ENCODE measurements at regions not wholly inside any gene's neighbourhood (a gene's known extent, or its start where the extent isn't known, plus 50 kb on each side); places are given as distances from the start of the nearest gene placed in this dataset.

DNA sequence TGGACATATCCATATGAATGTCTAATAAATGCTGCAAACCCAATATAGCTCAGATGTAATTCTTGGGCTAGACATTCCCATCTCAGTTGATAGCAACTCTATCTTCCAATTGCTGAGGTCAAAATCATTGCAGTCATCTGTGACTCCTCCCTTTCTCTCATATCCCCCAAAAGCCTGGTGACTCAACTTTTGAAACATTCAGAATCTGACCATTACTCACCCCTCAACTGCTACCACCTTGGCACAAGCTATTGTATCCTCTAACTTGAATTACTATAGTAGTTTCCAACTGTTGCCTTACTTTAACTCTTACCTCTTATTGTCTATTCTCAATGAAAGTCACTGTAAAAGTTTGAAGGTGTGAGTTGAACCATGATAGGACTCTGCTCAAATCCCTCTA is 600.1 kb upstream of the RGMB start:
- intact Hi-C loops (cut with micrococcal nuclease): no loop called here
- H3K79me2 ChIP-seq (ENCODE audit: insufficient read depth, low read length): no peaks in the 10 kb centered on the region
- TF ChIP-seq, protein P1, sequence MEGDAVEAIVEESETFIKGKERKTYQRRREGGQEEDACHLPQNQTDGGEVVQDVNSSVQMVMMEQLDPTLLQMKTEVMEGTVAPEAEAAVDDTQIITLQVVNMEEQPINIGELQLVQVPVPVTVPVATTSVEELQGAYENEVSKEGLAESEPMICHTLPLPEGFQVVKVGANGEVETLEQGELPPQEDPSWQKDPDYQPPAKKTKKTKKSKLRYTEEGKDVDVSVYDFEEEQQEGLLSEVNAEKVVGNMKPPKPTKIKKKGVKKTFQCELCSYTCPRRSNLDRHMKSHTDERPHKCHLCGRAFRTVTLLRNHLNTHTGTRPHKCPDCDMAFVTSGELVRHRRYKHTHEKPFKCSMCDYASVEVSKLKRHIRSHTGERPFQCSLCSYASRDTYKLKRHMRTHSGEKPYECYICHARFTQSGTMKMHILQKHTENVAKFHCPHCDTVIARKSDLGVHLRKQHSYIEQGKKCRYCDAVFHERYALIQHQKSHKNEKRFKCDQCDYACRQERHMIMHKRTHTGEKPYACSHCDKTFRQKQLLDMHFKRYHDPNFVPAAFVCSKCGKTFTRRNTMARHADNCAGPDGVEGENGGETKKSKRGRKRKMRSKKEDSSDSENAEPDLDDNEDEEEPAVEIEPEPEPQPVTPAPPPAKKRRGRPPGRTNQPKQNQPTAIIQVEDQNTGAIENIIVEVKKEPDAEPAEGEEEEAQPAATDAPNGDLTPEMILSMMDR (IDR thresholded peaks at IDR 0.05): no peak
- H3K36me3 Mint-ChIP-seq: no peaks in the 10 kb centered on the region
- no peak overlapping the region for H3K4me2 ChIP-seq (replicated peaks; ENCODE audit: extremely low read depth, low read length, poor library complexity, severe bottlenecking)
- H4K20me1 ChIP-seq (ENCODE audit: insufficient read depth, low read length): no peaks in the 10 kb centered on the region
- no peak overlapping the region for H3K9ac ChIP-seq (ENCODE audit: insufficient read depth, low read length, poor library complexity, severe bottlenecking)
- no peak overlapping the region for H3K4me3 Mint-ChIP-seq
- DNase-seq: no peak
- H3K27me3 ChIP-seq (ENCODE audit: control insufficient read depth in 2 of 2, insufficient read depth in 2 of 2, low read length in 2 of 2): no peaks in the 10 kb centered on the region
- H3K27ac Mint-ChIP-seq: no peak overlapping the region
- no peak overlapping the region for H3K27ac ChIP-seq (ENCODE audit: low read depth in 1 of 2, low read length in 2 of 2)
- H3K36me3 ChIP-seq (replicated peaks in 1 of 2; ENCODE audit: control insufficient read depth in 1 of 2, insufficient read depth in 2 of 2, low read length in 2 of 2): no peaks in the 10 kb centered on the region
- no peaks in the 10 kb centered on the region for H3K4me1 Mint-ChIP-seq
- H3K4me3 ChIP-seq (replicated peaks in 1 of 3; ENCODE audit: low read depth in 2 of 3, low read length in 3 of 3): no peak overlapping the region
- H3K27me3 Mint-ChIP-seq (ENCODE audit: low read depth in 3 of 3): no peaks in the 10 kb centered on the region
- peaks cover 0 to 5% (median 2%) of the 10 kb centered on the region in 7 donors for H3K9me3 Mint-ChIP-seq
- H3K9me3 ChIP-seq (replicated peaks in 1 of 2; ENCODE audit: control insufficient read depth in 1 of 2, insufficient read depth in 1 of 2, low read length in 2 of 2): peaks cover 2 to 10% of the 10 kb centered on the region in 2 donors
- H2AFZ ChIP-seq (ENCODE audit: insufficient read depth, low read depth, low read length, poor library complexity, severe bottlenecking): no peak overlapping the region
- H3K4me1 ChIP-seq (ENCODE audit: control insufficient read depth in 1 of 2, insufficient read depth in 2 of 2, low read length in 2 of 2): no peaks in the 10 kb centered on the region

DNA sequence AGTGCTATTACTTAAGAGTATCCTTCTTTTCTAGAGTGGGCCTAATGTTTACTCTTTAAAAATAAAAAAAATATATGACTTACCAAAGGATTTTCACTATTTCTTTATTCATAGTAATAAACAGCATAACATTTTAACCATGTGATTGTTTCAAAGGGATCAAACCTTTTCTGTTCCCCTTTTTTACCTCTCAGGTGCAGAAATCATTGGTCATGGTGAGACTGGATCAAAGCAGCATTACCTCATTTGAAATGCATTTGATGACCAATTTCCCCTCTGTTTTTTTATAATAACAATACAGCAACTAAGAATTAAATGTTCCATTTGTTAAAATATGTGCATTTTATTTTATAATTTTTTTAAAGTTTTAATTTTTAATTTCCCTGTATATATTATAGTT is 598.0 kb upstream of the RGMB start:
- Histone ChIP-seq H3K9ac (ENCODE audit: insufficient read depth, low read length, poor library complexity, severe bottlenecking) (no peak overlapping the region), H2AFZ (ENCODE audit: insufficient read depth, low read depth, low read length, poor library complexity, severe bottlenecking) (no peak overlapping the region), H3K27ac (ENCODE audit: low read depth in 1 of 2, low read length in 2 of 2) (no peak overlapping the region), H3K79me2 (ENCODE audit: insufficient read depth, low read length) (no peaks in the 10 kb centered on the region), H4K20me1 (ENCODE audit: insufficient read depth, low read length) (no peaks in the 10 kb centered on the region), H3K4me2 (replicated peaks; ENCODE audit: extremely low read depth, low read length, poor library complexity, severe bottlenecking) (no peak overlapping the region), H3K36me3 (replicated peaks in 1 of 2; ENCODE audit: control insufficient read depth in 1 of 2, insufficient read depth in 2 of 2, low read length in 2 of 2) (no peaks in the 10 kb centered on the region), H3K9me3 (replicated peaks in 1 of 2; ENCODE audit: control insufficient read depth in 1 of 2, insufficient read depth in 1 of 2, low read length in 2 of 2) (peaks cover 15 to 16% of the 10 kb centered on the region in 2 donors), H3K4me1 (ENCODE audit: control insufficient read depth in 1 of 2, insufficient read depth in 2 of 2, low read length in 2 of 2) (no peaks in the 10 kb centered on the region), H3K27me3 (ENCODE audit: control insufficient read depth in 2 of 2, insufficient read depth in 2 of 2, low read length in 2 of 2) (no peaks in the 10 kb centered on the region), H3K4me3 (replicated peaks in 1 of 3; ENCODE audit: low read depth in 2 of 3, low read length in 3 of 3) (no peak overlapping the region)
- H3K9me3 Mint-ChIP-seq: peaks cover 2 to 14% (median 6%) of the 10 kb centered on the region in 7 donors
- TF ChIP-seq, protein P1 (IDR thresholded peaks at IDR 0.05): no peak
- H3K4me1 Mint-ChIP-seq: no peaks in the 10 kb centered on the region
- no peaks in the 10 kb centered on the region for H3K27me3 Mint-ChIP-seq (ENCODE audit: low read depth in 3 of 3)
- DNase-seq: no peak
- H3K27ac Mint-ChIP-seq: no peak overlapping the region
- intact Hi-C loops (cut with micrococcal nuclease): no loop called here
- no peak overlapping the region for H3K4me3 Mint-ChIP-seq
- H3K36me3 Mint-ChIP-seq: no peaks in the 10 kb centered on the region
